PFSK-1 (cell line): ENCODE measurements at regions not wholly inside any gene's neighbourhood (a gene's known extent, or its start where the extent isn't known, plus 50 kb on each side); places are given as distances from the start of the nearest gene placed in this dataset.

Experiments
- FOXP2 ChIP-seq: optimal IDR thresholded peaks from 2 replicates; pipeline ENCODE3; 2011; ENCODE audit warnings: borderline replicate concordance, control low read depth, inconsistent platforms; ENCODE audit not compliant: insufficient read depth; ENCODE audit errors: extremely low read length, extremely low read depth
- POLR2AphosphoS5 ChIP-seq: IDR thresholded peaks from 2 replicates; pipeline ENCODE4 v1.6.1; 2012; ENCODE audit warnings: low read depth, mild to moderate bottlenecking, control low read depth, low read length, moderate library complexity
- REST ChIP-seq, 2 experiments: IDR thresholded peaks; 2 replicates each; pipeline versions ENCODE4 v1.6.1 to v1.8.0; 2011 to 2012; ENCODE audit warnings: low read depth in 2 of 2, low read length in 2 of 2, control low read depth in 1 of 2, inconsistent platforms in 1 of 2, mild to moderate bottlenecking in 1 of 2, moderate library complexity in 1 of 2; ENCODE audit not compliant: insufficient read depth in 1 of 2
- SIN3A ChIP-seq: IDR thresholded peaks from 2 replicates; pipeline ENCODE4 v1.6.1; 2012; ENCODE audit warnings: mild to moderate bottlenecking, low read length, moderate library complexity, borderline replicate concordance; ENCODE audit not compliant: insufficient read depth
- TAF1 ChIP-seq: IDR thresholded peaks from 2 replicates; pipeline ENCODE4 v1.6.1; 2012; ENCODE audit warnings: low read length, control low read depth, borderline replicate concordance; ENCODE audit not compliant: insufficient read depth

DNA sequence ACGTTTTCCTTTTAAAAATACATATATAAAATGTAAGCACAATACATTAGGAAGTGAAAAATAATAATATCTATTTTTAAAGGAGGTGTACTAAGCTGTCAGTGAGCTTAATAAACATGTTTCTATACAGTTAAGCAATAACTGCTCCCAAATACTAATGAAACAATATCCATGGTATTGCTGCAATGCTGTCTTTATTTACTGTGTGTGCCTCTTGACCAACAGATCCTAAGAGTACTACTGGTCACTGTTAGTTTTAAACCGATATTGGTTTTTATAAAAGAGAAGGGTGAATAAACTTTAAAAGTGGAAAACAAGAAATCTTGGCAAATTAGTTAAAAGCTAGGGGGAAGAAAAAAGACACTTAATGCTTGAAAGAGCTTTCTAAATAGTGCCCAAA is 1029.0 kb downstream of the FSTL5 start:
- TF ChIP-seq POLR2AphosphoS5, result no peak
- no peak for TF ChIP-seq REST (IDR thresholded peaks at IDR 0.05; ENCODE audit: insufficient read depth in 1 of 2, low read depth in 2 of 2, low read length in 2 of 2)
- TF ChIP-seq SIN3A, result no peak
- no peak for TF ChIP-seq FOXP2
- no peak for TF ChIP-seq TAF1

DNA sequence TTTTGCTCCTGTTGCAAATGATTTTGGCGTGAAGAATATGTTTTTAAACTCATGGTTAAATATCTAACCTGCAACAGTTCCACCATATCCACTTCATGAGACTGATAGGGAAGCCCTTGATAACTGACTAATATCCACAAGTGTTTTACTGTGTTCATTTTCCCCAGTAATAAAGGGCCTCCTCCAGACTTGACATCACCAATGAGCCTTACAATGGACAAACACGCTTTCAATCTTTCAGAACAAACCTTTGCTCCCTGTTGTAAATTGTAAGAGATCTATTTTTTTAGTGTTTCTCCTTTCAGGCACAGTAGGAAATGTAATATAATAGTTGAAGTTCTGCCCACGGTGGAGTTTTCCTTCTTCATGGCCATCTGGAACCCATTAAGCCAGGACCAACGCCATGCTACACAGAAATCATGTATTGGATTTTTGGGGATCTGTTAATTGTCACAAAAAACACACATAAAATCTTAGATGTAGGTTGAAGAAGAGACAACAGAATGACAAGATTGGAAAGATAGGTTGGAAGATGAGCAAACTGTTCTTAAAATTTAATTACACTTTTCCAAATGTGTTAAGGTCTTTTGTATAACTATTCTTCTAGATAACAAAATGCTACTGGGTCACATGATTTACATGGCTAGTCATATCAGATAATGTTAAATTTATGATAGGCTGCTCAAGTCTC is 1030.1 kb downstream of the FSTL5 start:
- TF ChIP-seq FOXP2, result no peak
- no peak for TF ChIP-seq POLR2AphosphoS5
- no peak for TF ChIP-seq SIN3A
- no peak for TF ChIP-seq REST (IDR thresholded peaks at IDR 0.05; ENCODE audit: insufficient read depth in 1 of 2, low read depth in 2 of 2, low read length in 2 of 2)
- TF ChIP-seq TAF1, result no peak

GRCh38 chr4:161132715-161133425 is 1030.9 kb downstream of the FSTL5 start:
- no peak for TF ChIP-seq FOXP2
- TF ChIP-seq SIN3A, result no peak
- no peak for TF ChIP-seq POLR2AphosphoS5
- TF ChIP-seq TAF1, result no peak
- TF ChIP-seq REST (IDR thresholded peaks at IDR 0.05; ENCODE audit: insufficient read depth in 1 of 2, low read depth in 2 of 2, low read length in 2 of 2), result no peak

GRCh38 chr4:161121451-161121850 is 1042.3 kb downstream of the FSTL5 start:
- TF ChIP-seq REST (IDR thresholded peaks at IDR 0.05; ENCODE audit: insufficient read depth in 1 of 2, low read depth in 2 of 2, low read length in 2 of 2), result no peak
- no peak for TF ChIP-seq FOXP2
- no peak for TF ChIP-seq TAF1
- no peak for TF ChIP-seq POLR2AphosphoS5
- TF ChIP-seq SIN3A, result no peak
